ENCODE measurements at regions not wholly inside any gene's neighbourhood (a gene's known extent, or its start where the extent isn't known, plus 50 kb on each side); places are given as distances from the start of the nearest gene placed in this dataset.

GRCh38 chr1:90210633-90211491 is 216.0 kb downstream of the ZNF326 start:
- DNase-seq (ENCODE audit: extremely low read depth, low read depth, low spot score) = no peak

GRCh38 chr1:90208949-90209348 is 214.0 kb downstream of the ZNF326 start:
- DNase-seq (ENCODE audit: extremely low read depth, low read depth, low spot score) = no peak

DNA sequence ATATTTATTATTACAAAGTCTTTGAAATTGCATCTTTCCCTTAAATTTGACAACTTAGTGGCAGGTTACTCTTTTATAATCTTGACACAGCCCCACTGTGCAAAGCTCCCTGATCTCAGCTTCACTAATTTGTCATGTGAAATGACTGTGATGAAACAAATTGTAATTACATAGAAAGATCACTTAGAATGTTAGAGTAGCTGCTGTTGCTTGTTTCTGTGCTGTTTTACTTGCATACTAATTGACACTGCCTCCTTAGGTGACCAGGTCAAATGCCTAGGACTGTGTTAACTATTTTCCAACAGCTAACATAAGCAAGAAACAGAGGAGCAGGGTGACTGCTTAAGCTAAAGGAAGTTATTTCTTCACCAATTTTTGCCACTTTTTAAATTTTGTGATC is 211.3 kb downstream of the ZNF326 start:
- no peak for DNase-seq (ENCODE audit: extremely low read depth, low read depth, low spot score)

GRCh38 chr1:90204780-90205179 is 209.9 kb downstream of the ZNF326 start:
- no peak for DNase-seq (ENCODE audit: extremely low read depth, low read depth, low spot score)

DNA sequence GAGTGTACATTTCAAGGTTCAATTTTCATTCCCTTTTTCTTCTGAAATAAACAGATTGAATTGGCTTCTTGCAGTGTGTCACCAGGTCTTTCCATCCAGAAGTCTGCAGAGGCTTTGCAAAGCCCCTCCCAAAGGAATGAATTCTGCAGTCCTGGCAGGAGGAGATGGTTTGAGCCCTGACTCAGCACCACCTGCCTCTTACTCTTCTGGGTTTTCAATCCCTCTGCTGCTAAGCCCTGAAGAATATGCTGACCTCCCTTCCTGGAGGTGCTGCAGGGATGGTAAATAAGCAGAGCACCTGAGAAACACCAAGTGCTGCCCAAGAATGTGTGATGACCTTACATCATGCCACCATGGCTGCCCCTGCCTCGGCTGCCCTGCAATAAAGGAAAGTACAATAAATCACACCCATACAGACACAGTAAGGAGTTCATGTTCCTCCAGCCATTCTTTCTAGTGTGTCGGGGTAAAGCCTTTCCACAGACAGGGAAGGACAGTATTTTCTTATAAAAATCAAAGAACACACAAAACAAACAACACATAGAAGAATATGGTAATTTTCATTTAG is 209.2 kb downstream of the ZNF326 start:
- DNase-seq (ENCODE audit: extremely low read depth, low read depth, low spot score) = no peak

DNA sequence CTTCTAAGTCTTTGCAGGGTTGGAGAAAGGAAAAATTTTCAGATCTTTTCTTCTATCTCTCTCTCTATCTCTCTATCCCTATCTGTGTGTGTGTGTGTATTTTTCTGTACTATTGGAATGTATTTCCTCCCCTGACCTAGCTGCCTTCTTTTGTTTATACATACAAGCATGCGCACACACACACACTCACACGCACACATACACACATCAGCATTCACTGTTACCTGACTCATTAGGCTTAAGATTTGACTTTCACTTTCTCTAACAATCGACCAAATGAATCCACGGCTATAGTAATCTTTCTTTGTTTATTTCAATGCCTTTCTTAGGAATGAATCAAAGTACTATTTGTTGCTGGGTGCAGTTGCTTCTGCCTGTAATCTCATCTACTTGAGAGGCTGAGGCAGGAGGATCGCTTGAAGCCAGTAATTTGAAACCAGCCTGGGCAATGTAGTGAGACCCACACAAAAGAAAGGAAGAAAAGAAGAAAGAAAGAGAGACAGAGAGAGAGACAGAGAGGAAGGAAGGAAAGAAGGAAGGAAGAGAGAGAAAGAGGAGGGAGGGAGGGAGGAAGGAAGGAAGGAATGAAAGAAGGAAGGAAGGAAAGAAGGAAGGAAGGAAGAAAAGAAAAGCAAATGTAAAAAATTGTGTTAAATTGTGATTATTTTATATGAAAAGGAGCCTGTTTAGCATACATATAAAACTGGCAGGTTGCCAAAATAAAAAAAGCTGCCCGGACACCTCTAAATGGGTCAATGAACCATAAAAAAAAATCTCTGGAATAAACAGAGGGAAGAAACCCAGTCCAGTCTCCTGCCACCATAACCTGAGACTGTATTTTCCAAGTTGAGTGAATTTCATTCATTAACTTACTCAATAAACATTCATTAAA is 206.8 kb downstream of the ZNF326 start:
- DNase-seq (ENCODE audit: extremely low read depth, low read depth, low spot score) = no peak

DNA sequence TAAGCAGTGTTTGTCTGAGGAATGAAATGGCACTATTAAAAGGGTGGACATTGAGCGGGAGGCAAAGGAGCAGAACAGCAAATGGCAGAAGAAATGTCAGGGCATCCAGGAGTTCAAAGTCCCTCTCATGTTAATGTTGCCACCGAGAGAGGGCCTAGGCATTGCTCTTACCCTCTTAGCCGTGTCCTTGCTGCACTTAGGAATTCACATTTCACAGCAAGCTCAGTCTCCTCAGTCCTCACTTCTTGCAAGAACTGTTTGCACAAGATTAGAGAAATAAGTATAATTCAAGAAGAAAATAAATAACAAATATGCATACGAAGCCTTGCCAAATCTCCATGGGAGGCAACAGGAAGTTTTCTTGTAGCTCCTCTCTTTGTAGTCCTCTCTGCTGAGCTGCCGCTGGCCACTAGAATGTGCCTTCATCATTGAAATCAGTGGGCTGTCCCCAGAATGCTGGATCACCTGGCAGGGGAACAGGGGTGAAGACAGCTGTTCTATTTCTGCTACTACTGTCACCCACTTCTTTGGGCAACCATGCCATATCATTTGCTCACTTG is 205.8 kb downstream of the ZNF326 start:
- DNase-seq (ENCODE audit: extremely low read depth, low read depth, low spot score) = no peak

- no peak for DNase-seq (ENCODE audit: extremely low read depth, low read depth, low spot score)
Observed at GRCh38 chr1:90198616-90199332, 203.9 kb downstream of the ZNF326 start.

DNA sequence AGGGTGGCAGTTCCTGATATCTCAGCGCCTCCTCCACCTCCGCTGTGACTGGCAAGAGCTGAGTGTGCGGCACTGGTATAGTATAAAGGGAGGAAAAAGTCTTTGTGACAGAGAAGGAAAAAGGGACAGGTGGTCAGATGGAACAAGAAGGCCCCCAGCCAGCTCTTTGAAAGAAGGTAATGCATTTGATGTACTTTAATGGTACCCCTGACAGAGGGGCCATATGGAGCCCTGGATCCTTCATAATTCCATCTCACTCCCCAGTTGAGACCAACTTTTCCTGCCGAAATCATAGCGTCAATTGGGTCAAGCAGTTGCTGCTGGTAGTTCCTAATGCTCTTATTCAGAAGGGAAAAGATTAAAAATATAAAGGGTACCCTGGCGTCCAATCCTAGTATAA is 198.2 kb downstream of the ZNF326 start:
- no peak for DNase-seq (ENCODE audit: extremely low read depth, low read depth, low spot score)

DNA sequence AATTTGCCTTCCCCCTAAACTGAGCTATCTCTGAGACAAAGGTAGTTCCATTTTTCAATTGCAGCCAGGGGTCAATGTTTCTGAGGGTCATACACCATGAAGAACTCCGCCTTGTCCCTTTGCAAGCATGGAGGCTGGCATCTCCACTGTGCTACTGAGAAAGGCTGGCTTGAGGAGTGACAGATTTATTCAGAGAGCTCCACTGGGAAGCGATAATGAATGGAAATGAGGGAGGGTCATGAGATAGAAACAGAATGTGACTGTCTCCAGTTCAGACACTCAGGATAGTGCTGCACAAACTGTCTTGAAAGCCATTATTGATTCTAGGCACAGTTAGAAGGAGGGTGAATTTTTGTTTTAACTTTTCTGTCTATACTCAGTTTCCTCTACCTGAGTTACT is 197.5 kb downstream of the ZNF326 start:
- DNase-seq (ENCODE audit: extremely low read depth, low read depth, low spot score) = no peak

- no peak for DNase-seq (ENCODE audit: extremely low read depth, low read depth, low spot score)
Observed at GRCh38 chr1:90190523-90190922, 195.6 kb downstream of the ZNF326 start.

DNA sequence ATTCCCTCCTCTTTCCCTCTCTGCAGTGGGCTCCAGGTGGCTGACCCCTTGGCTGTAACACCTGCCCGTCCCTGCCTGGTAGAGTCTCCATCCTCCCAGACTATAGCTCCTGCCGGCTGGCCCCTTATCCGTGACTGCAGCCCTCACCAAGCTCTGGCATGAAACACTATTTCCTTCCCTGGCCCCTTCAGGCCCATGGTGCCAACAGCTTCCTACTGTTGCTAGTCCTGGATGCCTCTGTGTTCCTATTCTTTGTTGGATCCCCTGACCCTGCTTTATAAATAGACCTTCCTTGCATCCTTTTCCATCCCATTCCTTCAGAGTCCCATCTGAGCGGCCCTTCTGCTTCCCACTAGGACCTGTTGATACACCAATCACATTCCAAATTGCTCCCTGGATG is 195.0 kb downstream of the ZNF326 start:
- DNase-seq (ENCODE audit: extremely low read depth, low read depth, low spot score) = no peak

GRCh38 chr1:90187323-90187585 is 192.3 kb downstream of the ZNF326 start:
- no peak for DNase-seq (ENCODE audit: extremely low read depth, low read depth, low spot score)

GRCh38 chr1:90186506-90187322 is 191.8 kb downstream of the ZNF326 start:
- no peak for DNase-seq (ENCODE audit: extremely low read depth, low read depth, low spot score)

DNA sequence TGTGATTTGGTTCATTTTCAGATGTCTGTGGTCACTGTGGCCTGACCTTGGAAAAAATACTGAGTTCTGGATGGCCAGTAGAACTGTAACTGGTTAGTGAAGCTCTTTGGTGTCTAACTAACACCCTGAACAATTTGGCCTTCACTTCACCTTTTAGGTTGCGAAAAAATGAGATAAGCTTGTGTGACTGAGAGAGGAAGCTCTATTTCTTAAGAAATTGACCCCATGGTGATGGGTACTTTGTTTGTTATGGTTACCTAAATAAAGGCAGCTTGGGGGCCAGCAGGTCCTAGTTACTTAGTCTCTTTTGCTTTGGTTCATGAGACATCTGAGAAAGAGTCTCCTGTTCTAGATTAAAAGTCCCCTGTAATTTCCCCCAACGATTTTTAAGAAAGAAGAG is 181.6 kb downstream of the ZNF326 start:
- DNase-seq (ENCODE audit: extremely low read depth, low read depth, low spot score) = no peak

DNA sequence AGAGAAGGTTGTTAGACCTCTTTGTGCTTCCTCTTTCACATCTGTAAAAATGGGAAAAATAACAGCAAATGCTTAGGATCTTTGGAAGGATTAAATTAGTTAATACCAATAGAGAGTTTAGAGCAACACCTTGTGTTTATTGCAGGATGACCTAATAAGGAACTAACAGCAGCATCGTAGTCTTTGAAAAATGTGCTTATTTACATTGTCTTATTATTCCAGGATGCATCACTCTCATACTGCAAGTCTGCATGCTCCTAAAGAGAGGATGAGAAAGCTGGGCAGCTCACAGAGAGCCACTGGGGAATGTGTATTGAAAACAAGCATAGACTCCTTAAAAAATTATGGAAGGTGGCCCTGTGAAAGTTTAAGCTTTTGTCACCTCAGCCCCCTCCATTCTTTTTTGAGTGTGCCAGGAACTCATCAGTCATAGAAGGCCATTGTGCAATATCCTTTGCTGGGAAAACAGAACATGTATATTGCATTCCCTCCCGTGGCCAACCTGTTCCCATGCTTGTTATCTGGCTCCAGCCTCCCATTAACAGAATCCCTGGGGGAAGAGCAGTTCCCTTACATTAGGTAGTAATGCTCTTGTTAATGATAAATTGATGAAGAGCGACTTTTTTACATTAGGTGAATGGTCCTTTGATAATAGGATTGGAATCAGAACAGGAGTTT is 180.7 kb downstream of the ZNF326 start:
- DNase-seq (ENCODE audit: extremely low read depth, low read depth, low spot score) = no peak

DNA sequence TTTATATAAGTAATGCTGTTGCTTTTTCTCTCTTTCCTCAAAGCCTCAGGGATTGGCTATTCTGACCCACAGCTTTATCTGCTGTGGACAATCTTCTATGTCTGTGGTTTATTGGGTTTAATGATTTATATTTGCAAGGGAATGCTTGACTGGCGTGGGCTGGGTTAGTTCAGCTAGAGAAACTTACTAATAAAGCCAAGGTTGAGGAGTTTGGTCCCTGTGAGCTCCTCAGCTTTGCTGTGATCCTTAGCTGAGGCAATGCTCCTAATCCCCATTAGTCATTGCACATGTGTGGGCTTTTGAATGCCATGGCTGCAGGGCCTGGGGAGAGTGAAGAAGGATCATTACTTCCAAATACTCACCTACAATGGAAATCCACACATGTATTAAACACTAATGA is 179.3 kb downstream of the ZNF326 start:
- DNase-seq (ENCODE audit: extremely low read depth, low read depth, low spot score) = no peak

GRCh38 chr1:90162216-90162615 is 167.3 kb downstream of the ZNF326 start:
- no peak for DNase-seq (ENCODE audit: extremely low read depth, low read depth, low spot score)

GRCh38 chr1:90161625-90162024 is 166.7 kb downstream of the ZNF326 start:
- DNase-seq (ENCODE audit: extremely low read depth, low read depth, low spot score) = no peak
